ENCODE measurements at regions not wholly inside any gene's neighbourhood (a gene's known extent, or its start where the extent isn't known, plus 50 kb on each side); places are given as distances from the start of the nearest gene placed in this dataset.

- TF ChIP-seq POLR2AphosphoS5 (IDR thresholded peaks at IDR 0.05; ENCODE audit: low read depth, low read length) (no peak), TAF1 (IDR thresholded peaks at IDR 0.05; ENCODE audit: borderline replicate concordance, low read depth, low read length) (no peak), POLR2A (IDR thresholded peaks at IDR 0.05; ENCODE audit: low read depth, low read length) (no peak)
Measured at GRCh38 chr11:79663017-79663416, 222.2 kb upstream of the TENM4 start.

All from GM12892 (cell line).